GM13976 (cell line): ENCODE measurements at regions not wholly inside any gene's neighbourhood (a gene's known extent, or its start where the extent isn't known, plus 50 kb on each side); places are given as distances from the start of the nearest gene placed in this dataset.

ENCODE experiments used
- DNase-seq: peaks from one replicate; pipeline ENCODE4 v3.0.0; 2012; ENCODE audit warnings: low spot score
- CTCF ChIP-seq: IDR thresholded peaks from 2 replicates; pipeline ENCODE4 v1.5.1; 2012; ENCODE audit warnings: borderline replicate concordance, mild to moderate bottlenecking; ENCODE audit not compliant: insufficient read depth; ENCODE audit errors: extremely low read depth, missing control alignments, control extremely low read depth
- in situ Hi-C: fragments of 300-500 bp; cut with MboI; formaldehyde crosslinking; loops from one replicate; pipeline ENCODE4 v1.12.0; 2022; ENCODE audit warnings: low sequenced_read_pairs, mixed read lengths, inconsistent platforms; ENCODE audit not compliant: unreplicated experiment

- no peak for TF ChIP-seq CTCF
- no peak for DNase-seq
- in situ Hi-C loops = no loop called here
These were observed 462.5 kb upstream of the SOX5 start for GRCh38 chr12:24411948-24412347.

GRCh38 chr12:24409868-24410267, 460.4 kb upstream of the SOX5 start:
- DNase-seq = no peak
- in situ Hi-C loops = no loop called here
- TF ChIP-seq CTCF = no peak

GRCh38 chr12:24408305-24408704, 458.8 kb upstream of the SOX5 start:
- in situ Hi-C loops = no loop called here
- TF ChIP-seq CTCF = no peak

GRCh38 chr12:24407884-24408283, 458.4 kb upstream of the SOX5 start:
- in situ Hi-C loops = no loop called here
- no peak for TF ChIP-seq CTCF
- no peak for DNase-seq

More at GRCh38 chr12:24408305-24408704, 458.8 kb upstream of the SOX5 start:
- DNase-seq = no peak

- DNase-seq = no peak
- no peak for TF ChIP-seq CTCF
- in situ Hi-C loops = no loop called here
These were observed 454.8 kb upstream of the SOX5 start for GRCh38 chr12:24404086-24404815.

- DNase-seq = no peak
- in situ Hi-C loops = no loop called here
These were observed 451.1 kb upstream of the SOX5 start for GRCh38 chr12:24400533-24400932.

More at GRCh38 chr12:24400533-24400932, 451.1 kb upstream of the SOX5 start:
- no peak for TF ChIP-seq CTCF
